PC-3 (cell line): ENCODE measurements at regions not wholly inside any gene's neighbourhood (a gene's known extent, or its start where the extent isn't known, plus 50 kb on each side); places are given as distances from the start of the nearest gene placed in this dataset.

Source experiments
- EZH2 ChIP-seq: fragments of 300-600 bp; sonication (generic); IDR thresholded peaks from one replicate; pipeline ENCODE4 v1.6.1; 2017; ENCODE audit warnings: antibody characterized with exemption, mild to moderate bottlenecking, low read length; ENCODE audit not compliant: unreplicated experiment
- TF ChIP-seq, protein P1 (sequence below): fragments of 300-600 bp; sonication (generic); conservative IDR thresholded peaks from 2 replicates; pipeline ENCODE4 v1.5.1; 2017; ENCODE audit warnings: antibody characterized with exemption, low read depth, mild to moderate bottlenecking, low read length

DNA sequence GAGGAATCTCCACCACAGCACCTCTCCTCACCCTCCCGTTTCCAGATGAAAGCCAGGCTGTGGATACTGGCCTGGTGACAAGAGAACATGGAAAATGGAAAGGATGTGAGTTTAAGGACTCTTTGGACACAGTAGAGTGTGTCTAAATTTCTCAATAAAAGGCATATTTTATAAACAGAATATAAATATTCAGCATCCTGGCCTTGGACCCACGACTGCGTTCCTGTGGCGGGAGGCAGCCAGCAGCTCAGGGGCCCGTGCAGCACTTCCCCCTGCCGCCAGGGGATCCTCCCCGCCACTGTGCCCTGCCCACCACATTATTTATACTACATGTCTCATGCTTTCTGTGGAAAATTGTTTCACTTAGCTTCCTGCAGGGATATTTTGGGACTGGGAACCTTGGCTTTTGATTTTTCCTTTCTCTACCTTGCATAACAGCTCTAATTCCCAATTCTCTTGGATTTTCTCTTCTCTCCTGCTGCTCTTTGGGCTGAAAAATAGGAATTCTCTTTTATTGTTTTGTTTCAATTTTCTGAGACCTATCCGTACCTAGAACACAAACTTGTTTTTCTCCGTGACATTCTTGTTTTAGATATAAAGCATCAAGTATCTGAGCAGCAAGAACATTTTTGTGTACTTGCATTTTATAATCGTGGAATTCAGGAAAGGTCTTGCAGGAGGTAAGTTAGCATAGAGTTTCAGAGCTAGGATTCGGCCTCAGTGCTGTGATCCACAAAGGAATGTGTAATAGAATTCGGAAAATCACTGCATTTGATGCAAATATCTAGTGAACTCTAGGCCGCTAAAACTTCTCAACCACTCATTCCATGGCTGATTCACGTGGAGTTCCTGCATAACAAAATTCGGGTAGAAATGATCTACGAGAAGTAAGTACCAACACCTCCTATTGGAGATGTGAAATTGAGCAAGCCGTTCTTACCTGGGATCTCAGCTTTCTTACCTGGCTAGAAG lies 107.7 kb upstream of the SPATA13 start:
- TF ChIP-seq, protein P1, sequence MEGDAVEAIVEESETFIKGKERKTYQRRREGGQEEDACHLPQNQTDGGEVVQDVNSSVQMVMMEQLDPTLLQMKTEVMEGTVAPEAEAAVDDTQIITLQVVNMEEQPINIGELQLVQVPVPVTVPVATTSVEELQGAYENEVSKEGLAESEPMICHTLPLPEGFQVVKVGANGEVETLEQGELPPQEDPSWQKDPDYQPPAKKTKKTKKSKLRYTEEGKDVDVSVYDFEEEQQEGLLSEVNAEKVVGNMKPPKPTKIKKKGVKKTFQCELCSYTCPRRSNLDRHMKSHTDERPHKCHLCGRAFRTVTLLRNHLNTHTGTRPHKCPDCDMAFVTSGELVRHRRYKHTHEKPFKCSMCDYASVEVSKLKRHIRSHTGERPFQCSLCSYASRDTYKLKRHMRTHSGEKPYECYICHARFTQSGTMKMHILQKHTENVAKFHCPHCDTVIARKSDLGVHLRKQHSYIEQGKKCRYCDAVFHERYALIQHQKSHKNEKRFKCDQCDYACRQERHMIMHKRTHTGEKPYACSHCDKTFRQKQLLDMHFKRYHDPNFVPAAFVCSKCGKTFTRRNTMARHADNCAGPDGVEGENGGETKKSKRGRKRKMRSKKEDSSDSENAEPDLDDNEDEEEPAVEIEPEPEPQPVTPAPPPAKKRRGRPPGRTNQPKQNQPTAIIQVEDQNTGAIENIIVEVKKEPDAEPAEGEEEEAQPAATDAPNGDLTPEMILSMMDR: no peak
- TF ChIP-seq EZH2: no peak
